ENCODE measurements at regions not wholly inside any gene's neighbourhood (a gene's known extent, or its start where the extent isn't known, plus 50 kb on each side); places are given as distances from the start of the nearest gene placed in this dataset.
"Not testable (repeated sequence)": the region's sequence is repeated elsewhere in the genome, so short reads cannot be mapped to it uniquely, and the experiment has no call there.

DNA sequence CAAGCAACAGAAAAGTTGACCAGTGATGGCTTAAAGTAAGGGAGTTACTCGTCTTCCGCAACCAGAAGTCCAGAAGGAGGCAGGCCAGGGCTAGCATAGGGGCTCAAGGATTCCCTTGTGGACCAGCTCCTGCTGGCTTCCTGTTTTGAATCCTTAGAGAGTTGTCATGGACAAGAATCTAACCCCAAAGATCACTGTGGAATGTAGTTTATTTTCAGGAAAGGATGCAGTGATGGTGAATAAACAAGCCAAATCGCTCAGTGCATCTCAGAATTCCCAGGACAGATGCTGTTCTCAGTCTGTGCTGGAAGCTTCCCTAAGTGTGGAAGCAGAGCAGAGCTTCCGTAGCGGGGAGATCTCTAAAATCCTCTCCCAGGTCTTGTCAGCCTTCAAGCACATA is 311.3 kb downstream of the C12orf75 start:
- H3K36me3 ChIP-seq (ENCODE audit: control insufficient read depth, insufficient read depth, low read length): no peaks in the 10 kb centered on the region
- H3K27me3 ChIP-seq (ENCODE audit: control insufficient read depth, insufficient read depth, low read length): no peaks in the 10 kb centered on the region
- CTCF ChIA-PET: interaction anchor here (1.7 kb wide), 1 partner anchor 12 kb away, joined by 5 read pairs; no protein-coding TSS in a partner anchor
- DNase-seq (ENCODE audit: low read depth): no peak
- POLR2A ChIA-PET: no interaction called here
- no peak for TF ChIP-seq CTCF (IDR thresholded peaks at IDR 0.05; ENCODE audit: insufficient read depth, low read depth, low read length)
- H3K4me3 ChIP-seq (ENCODE audit: low read depth, low read length): no peak overlapping the region

DNA sequence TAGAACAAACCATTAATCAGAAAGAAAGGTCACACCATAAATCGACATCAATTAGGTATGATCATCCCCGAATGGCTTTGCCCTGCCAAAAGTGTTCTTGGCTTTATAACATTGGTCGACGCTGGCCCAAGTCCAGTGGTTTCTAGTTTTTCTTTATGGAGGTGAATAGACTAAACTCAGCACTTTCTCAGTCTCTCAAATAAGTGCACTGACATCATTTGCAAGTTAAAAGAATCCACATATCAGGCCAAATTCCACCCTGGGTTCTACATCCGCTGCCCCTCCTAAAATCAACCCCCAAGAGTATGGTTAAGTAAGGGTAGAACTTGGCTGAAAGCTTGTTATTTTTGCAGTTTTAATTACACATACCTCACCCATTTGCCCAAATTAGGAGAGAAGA is 314.3 kb downstream of the C12orf75 start:
- CTCF ChIA-PET: no interaction called here
- POLR2A ChIA-PET: no interaction called here
- no peak overlapping the region for H3K4me3 ChIP-seq (ENCODE audit: low read depth, low read length)
- no peaks in the 10 kb centered on the region for H3K36me3 ChIP-seq (ENCODE audit: control insufficient read depth, insufficient read depth, low read length)
- H3K27me3 ChIP-seq (ENCODE audit: control insufficient read depth, insufficient read depth, low read length): no peaks in the 10 kb centered on the region
- DNase-seq (ENCODE audit: low read depth): no peak
- no peak for TF ChIP-seq CTCF (IDR thresholded peaks at IDR 0.05; ENCODE audit: insufficient read depth, low read depth, low read length)

GRCh38 chr12:105654606-105655005 is 324.1 kb downstream of the C12orf75 start:
- Histone ChIP-seq H3K27me3 (ENCODE audit: control insufficient read depth, insufficient read depth, low read length) (no peaks in the 10 kb centered on the region), H3K4me3 (ENCODE audit: low read depth, low read length) (no peak overlapping the region), H3K36me3 (ENCODE audit: control insufficient read depth, insufficient read depth, low read length) (no peaks in the 10 kb centered on the region)
- ChIA-PET POLR2A (no interaction called here), CTCF (no interaction called here)
- TF ChIP-seq CTCF (IDR thresholded peaks at IDR 0.05; ENCODE audit: insufficient read depth, low read depth, low read length): no peak
- DNase-seq (ENCODE audit: low read depth): no peak

GRCh38 chr12:105658389-105658788 is 327.9 kb downstream of the C12orf75 start:
- CTCF ChIA-PET: no interaction called here
- POLR2A ChIA-PET: no interaction called here
- H3K4me3 ChIP-seq (ENCODE audit: low read depth, low read length): no peak overlapping the region
- no peaks in the 10 kb centered on the region for H3K36me3 ChIP-seq (ENCODE audit: control insufficient read depth, insufficient read depth, low read length)
- no peak for TF ChIP-seq CTCF (IDR thresholded peaks at IDR 0.05; ENCODE audit: insufficient read depth, low read depth, low read length)
- DNase-seq (ENCODE audit: low read depth): no peak
- no peaks in the 10 kb centered on the region for H3K27me3 ChIP-seq (ENCODE audit: control insufficient read depth, insufficient read depth, low read length)

DNA sequence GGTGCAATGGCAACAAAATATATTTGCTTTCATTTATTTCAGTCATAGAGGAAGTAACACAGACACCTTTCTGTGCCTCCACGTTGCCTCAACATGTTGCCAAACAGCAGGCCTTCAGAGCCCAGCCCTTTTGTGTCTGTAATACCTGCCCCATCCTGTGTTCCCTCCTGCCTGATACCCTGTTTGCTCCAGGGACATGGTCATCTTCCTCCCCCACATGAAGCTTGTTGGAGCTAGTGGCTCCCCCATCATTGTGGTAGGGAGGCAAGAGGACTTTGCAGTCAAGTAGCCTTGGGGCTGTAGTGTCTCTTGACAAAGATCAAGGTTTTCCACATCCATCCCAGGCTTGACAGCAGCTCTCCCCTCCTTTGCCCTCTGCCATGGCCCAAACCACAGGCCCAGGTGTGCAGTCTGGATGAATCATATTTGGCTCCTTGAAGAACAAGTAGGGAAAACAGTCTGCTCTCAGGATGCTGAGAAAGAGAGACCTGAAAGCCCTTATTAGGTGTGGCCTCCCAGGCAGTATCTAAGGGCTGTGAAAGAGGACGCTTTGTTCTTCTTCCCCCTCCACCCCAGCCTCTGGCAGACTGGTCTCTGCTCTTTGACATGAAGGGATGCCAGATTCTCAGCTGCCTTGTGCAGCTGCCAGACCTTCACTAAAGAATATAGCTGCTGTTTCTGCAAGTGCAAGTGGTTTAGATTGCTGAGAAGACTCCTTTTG is 329.0 kb downstream of the C12orf75 start:
- TF ChIP-seq CTCF (IDR thresholded peaks at IDR 0.05; ENCODE audit: insufficient read depth, low read depth, low read length): no peak
- H3K4me3 ChIP-seq (ENCODE audit: low read depth, low read length): no peak overlapping the region
- DNase-seq (ENCODE audit: low read depth): no peak
- no peaks in the 10 kb centered on the region for H3K27me3 ChIP-seq (ENCODE audit: control insufficient read depth, insufficient read depth, low read length)
- POLR2A ChIA-PET: no interaction called here
- CTCF ChIA-PET: no interaction called here
- H3K36me3 ChIP-seq (ENCODE audit: control insufficient read depth, insufficient read depth, low read length): no peaks in the 10 kb centered on the region

DNA sequence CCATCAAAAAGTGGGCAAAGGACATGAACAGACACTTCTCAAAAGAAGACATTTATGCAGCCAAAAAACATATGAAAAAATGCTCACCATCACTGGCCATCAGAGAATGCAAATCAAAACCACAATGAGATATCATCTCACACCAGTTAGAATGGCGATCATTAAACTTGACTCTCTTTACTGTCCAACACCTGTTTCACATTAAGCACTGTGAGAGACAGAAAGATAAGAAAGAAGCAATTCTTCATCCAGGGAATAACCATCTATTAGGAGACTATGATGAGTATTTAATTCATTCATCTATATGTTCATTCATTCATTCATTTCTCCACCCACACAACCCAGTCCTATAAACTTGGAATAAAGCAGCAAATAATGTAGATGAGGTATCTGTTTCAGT is 334.3 kb downstream of the C12orf75 start:
- POLR2A ChIA-PET; H3K4me3 ChIP-seq (ENCODE audit: low read depth, low read length); H3K27me3 ChIP-seq (ENCODE audit: control insufficient read depth, insufficient read depth, low read length); DNase-seq (ENCODE audit: low read depth); H3K36me3 ChIP-seq (ENCODE audit: control insufficient read depth, insufficient read depth, low read length): not testable (repeated sequence)
- CTCF ChIA-PET: interaction anchor here (0.6 kb wide), 1 partner anchor 12 kb away, joined by 3 read pairs; no protein-coding TSS in a partner anchor
